ENCODE measurements at regions not wholly inside any gene's neighbourhood (a gene's known extent, or its start where the extent isn't known, plus 50 kb on each side); places are given as distances from the start of the nearest gene placed in this dataset.

- TF ChIP-seq CTCF (conservative IDR thresholded peaks at IDR 0.05 in 1 of 2, IDR thresholded peaks at IDR 0.05 in 1 of 2; ENCODE audit: low read depth in 1 of 2, low read length in 2 of 2) (no peak), EZH2 (IDR thresholded peaks at IDR 0.05; ENCODE audit: low read length, missing control alignments) (no peak)
Measured at GRCh38 chr2:125318740-125319139, 1293.7 kb downstream of the CNTNAP5 start.

Measured in fibroblast of lung (primary cell).